Inflammatory macrophage treated with lipopolysaccharide for 4 hours (primary cell): ENCODE measurements at regions not wholly inside any gene's neighbourhood (a gene's known extent, or its start where the extent isn't known, plus 50 kb on each side); places are given as distances from the start of the nearest gene placed in this dataset.
"Not testable (repeated sequence)": the region's sequence is repeated elsewhere in the genome, so short reads cannot be mapped to it uniquely, and the experiment has no call there.

Experiments
- DNase-seq: peaks from one replicate; pipeline ENCODE4 v3.0.0-alpha.2; 2020

- DNase-seq = no peak
Observed at GRCh38 chr12:127820846-127821245, 446.1 kb upstream of the TMEM132C start.

GRCh38 chr12:127822809-127823411 lies 444.1 kb upstream of the TMEM132C start:
- no peak for DNase-seq

- no peak for DNase-seq
Observed at GRCh38 chr12:127823801-127824200, 443.2 kb upstream of the TMEM132C start.

GRCh38 chr12:127829281-127830064 lies 437.5 kb upstream of the TMEM132C start:
- DNase-seq = no peak

- no peak for DNase-seq
Observed at GRCh38 chr12:127830065-127830460, 436.9 kb upstream of the TMEM132C start.

- no peak for DNase-seq
Observed at GRCh38 chr12:127830730-127831129, 436.2 kb upstream of the TMEM132C start.

GRCh38 chr12:127832172-127832571 lies 434.8 kb upstream of the TMEM132C start:
- no peak for DNase-seq

GRCh38 chr12:127836802-127837201 lies 430.2 kb upstream of the TMEM132C start:
- not testable (repeated sequence) for DNase-seq

GRCh38 chr12:127857661-127858060 lies 409.3 kb upstream of the TMEM132C start:
- no peak for DNase-seq

- DNase-seq = no peak
Observed at GRCh38 chr12:127860536-127860935, 406.4 kb upstream of the TMEM132C start.

- DNase-seq = no peak
Observed at GRCh38 chr12:127861406-127861805, 405.6 kb upstream of the TMEM132C start.

- DNase-seq = no peak
Observed at GRCh38 chr12:127873306-127873705, 393.7 kb upstream of the TMEM132C start.

- no peak for DNase-seq
Observed at GRCh38 chr12:127881371-127882140, 385.4 kb upstream of the TMEM132C start.

- no peak for DNase-seq
Observed at GRCh38 chr12:127883013-127883412, 384.0 kb upstream of the TMEM132C start.

GRCh38 chr12:127885954-127886750 lies 380.8 kb upstream of the TMEM132C start:
- no peak for DNase-seq

- no peak for DNase-seq
Observed at GRCh38 chr12:127886827-127887226, 380.1 kb upstream of the TMEM132C start.

- DNase-seq = no peak
Observed at GRCh38 chr12:127888943-127889719, 377.8 kb upstream of the TMEM132C start.

- DNase-seq = no peak
Observed at GRCh38 chr12:127893895-127894609, 372.9 kb upstream of the TMEM132C start.

GRCh38 chr12:127896661-127897060 lies 370.3 kb upstream of the TMEM132C start:
- DNase-seq = no peak

- no peak for DNase-seq
Observed at GRCh38 chr12:127898616-127899015, 368.4 kb upstream of the TMEM132C start.

GRCh38 chr12:127899971-127900370 lies 367.0 kb upstream of the TMEM132C start:
- no peak for DNase-seq
